KMS-11 (cell line): ENCODE measurements at regions not wholly inside any gene's neighbourhood (a gene's known extent, or its start where the extent isn't known, plus 50 kb on each side); places are given as distances from the start of the nearest gene placed in this dataset.
"Not testable (repeated sequence)": the region's sequence is repeated elsewhere in the genome, so short reads cannot be mapped to it uniquely, and the experiment has no call there.

ENCODE experiments used
- H2AFZ ChIP-seq: fragments of 200-600 bp; sonication (generic); 2 replicates; pipeline ENCODE4 v1.6.1; 2016; ENCODE audit warnings: antibody characterized with exemption, mixed run types, low read depth
- H3K27ac ChIP-seq: fragments of 200-600 bp; sonication (generic); 2 replicates; pipeline ENCODE4 v1.6.1; 2016; ENCODE audit warnings: mild to moderate bottlenecking, mixed run types
- H3K27me3 ChIP-seq: fragments of 200-600 bp; sonication (generic); 2 replicates; pipeline ENCODE4 v1.6.1; 2017; ENCODE audit warnings: mild to moderate bottlenecking, low read depth, mixed run types, moderate library complexity; ENCODE audit not compliant: insufficient read depth
- H3K36me3 ChIP-seq: fragments of 200-600 bp; sonication (generic); 2 replicates; pipeline ENCODE4 v1.6.1; 2017; ENCODE audit warnings: mild to moderate bottlenecking, mixed run types; ENCODE audit not compliant: insufficient read depth
- H3K4me1 ChIP-seq: fragments of 200-600 bp; sonication (generic); 2 replicates; pipeline ENCODE4 v1.6.1; 2016; ENCODE audit warnings: mild to moderate bottlenecking, low read depth, mixed run types; ENCODE audit not compliant: poor library complexity, severe bottlenecking
- H3K4me2 ChIP-seq: fragments of 200-600 bp; sonication (generic); 2 replicates; pipeline ENCODE4 v1.7.0; 2016; ENCODE audit warnings: mild to moderate bottlenecking, mixed run types
- H3K4me3 ChIP-seq: fragments of 200-600 bp; sonication (generic); IDR thresholded peaks from 2 replicates; pipeline ENCODE4 v1.6.1; 2017; ENCODE audit warnings: low read depth, low read length, mixed read lengths; ENCODE audit not compliant: insufficient read depth
- H3K79me2 ChIP-seq: fragments of 200-600 bp; sonication (generic); 2 replicates; pipeline ENCODE4 v1.6.1; 2016; ENCODE audit warnings: low read depth, mixed run types; ENCODE audit not compliant: insufficient read depth
- H3K9ac ChIP-seq: fragments of 200-600 bp; sonication (generic); 2 replicates; pipeline ENCODE4 v1.6.1; 2016; ENCODE audit warnings: mild to moderate bottlenecking, mixed run types
- H4K20me1 ChIP-seq: fragments of 200-600 bp; sonication (generic); 2 replicates; pipeline ENCODE4 v1.6.1; 2016; ENCODE audit warnings: mild to moderate bottlenecking, mixed run types; ENCODE audit not compliant: insufficient read depth
- TF ChIP-seq, protein P1 (sequence below): fragments of 200-600 bp; sonication (generic); conservative IDR thresholded peaks from 2 replicates; pipeline ENCODE4 v1.6.1; 2017; ENCODE audit warnings: low read depth, mild to moderate bottlenecking, antibody characterized with exemption, low read length, moderate library complexity, mixed read lengths

GRCh38 chr6:15911753-15912504, 217.0 kb upstream of the MYLIP start:
- H3K4me1 ChIP-seq: no peaks in the 10 kb centered on the region

GRCh38 chr6:15909290-15910070, 219.4 kb upstream of the MYLIP start:
- no peaks in the 10 kb centered on the region for H3K27me3 ChIP-seq
- H2AFZ ChIP-seq: no peak overlapping the region
- H3K9ac ChIP-seq: no peak overlapping the region
- H3K4me3 ChIP-seq: no peak overlapping the region
- no peaks in the 10 kb centered on the region for H3K79me2 ChIP-seq
- no peak overlapping the region for H3K4me2 ChIP-seq
- TF ChIP-seq, protein P1, sequence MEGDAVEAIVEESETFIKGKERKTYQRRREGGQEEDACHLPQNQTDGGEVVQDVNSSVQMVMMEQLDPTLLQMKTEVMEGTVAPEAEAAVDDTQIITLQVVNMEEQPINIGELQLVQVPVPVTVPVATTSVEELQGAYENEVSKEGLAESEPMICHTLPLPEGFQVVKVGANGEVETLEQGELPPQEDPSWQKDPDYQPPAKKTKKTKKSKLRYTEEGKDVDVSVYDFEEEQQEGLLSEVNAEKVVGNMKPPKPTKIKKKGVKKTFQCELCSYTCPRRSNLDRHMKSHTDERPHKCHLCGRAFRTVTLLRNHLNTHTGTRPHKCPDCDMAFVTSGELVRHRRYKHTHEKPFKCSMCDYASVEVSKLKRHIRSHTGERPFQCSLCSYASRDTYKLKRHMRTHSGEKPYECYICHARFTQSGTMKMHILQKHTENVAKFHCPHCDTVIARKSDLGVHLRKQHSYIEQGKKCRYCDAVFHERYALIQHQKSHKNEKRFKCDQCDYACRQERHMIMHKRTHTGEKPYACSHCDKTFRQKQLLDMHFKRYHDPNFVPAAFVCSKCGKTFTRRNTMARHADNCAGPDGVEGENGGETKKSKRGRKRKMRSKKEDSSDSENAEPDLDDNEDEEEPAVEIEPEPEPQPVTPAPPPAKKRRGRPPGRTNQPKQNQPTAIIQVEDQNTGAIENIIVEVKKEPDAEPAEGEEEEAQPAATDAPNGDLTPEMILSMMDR: no peak
- H3K4me1 ChIP-seq: no peaks in the 10 kb centered on the region
- H3K27ac ChIP-seq: no peak overlapping the region
- H3K36me3 ChIP-seq: no peaks in the 10 kb centered on the region
- no peaks in the 10 kb centered on the region for H4K20me1 ChIP-seq

More at GRCh38 chr6:15911753-15912504, 217.0 kb upstream of the MYLIP start:
- H3K36me3 ChIP-seq: no peaks in the 10 kb centered on the region
- H3K4me3 ChIP-seq: no peak overlapping the region
- H3K79me2 ChIP-seq: no peaks in the 10 kb centered on the region
- H2AFZ ChIP-seq: no peak overlapping the region
- TF ChIP-seq, protein P1: no peak
- H3K9ac ChIP-seq: no peak overlapping the region
- no peaks in the 10 kb centered on the region for H4K20me1 ChIP-seq
- no peak overlapping the region for H3K4me2 ChIP-seq
- no peaks in the 10 kb centered on the region for H3K27me3 ChIP-seq
- no peak overlapping the region for H3K27ac ChIP-seq

DNA sequence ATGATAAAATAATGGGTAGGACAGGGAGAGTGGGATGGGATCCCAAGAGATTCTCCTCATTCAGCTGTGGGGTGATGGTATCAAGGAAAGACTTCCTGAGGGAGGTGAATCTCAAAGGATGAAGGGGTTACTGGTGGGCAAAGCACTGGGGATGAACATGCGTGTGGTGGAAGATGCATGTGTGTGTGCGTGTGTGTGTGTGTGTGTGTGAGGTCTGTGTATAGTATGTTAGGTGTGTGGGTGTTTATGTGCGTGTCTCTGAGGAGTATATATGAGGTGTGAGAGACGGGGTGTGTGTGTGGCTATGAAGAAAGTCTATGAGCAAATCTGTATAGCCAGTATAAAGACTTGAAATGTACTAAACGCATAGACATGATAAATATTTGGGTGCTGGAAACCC, 220.0 kb upstream of the MYLIP start:
- H3K79me2 ChIP-seq: no peaks in the 10 kb centered on the region
- TF ChIP-seq, protein P1: no peak
- H3K4me1 ChIP-seq: no peaks in the 10 kb centered on the region
- H3K4me3 ChIP-seq: no peak overlapping the region
- H3K9ac ChIP-seq: no peak overlapping the region
- H3K4me2 ChIP-seq: no peak overlapping the region
- no peaks in the 10 kb centered on the region for H4K20me1 ChIP-seq
- H2AFZ ChIP-seq: no peak overlapping the region
- no peak overlapping the region for H3K27ac ChIP-seq
- H3K36me3 ChIP-seq: no peaks in the 10 kb centered on the region
- H3K27me3 ChIP-seq: no peaks in the 10 kb centered on the region

DNA sequence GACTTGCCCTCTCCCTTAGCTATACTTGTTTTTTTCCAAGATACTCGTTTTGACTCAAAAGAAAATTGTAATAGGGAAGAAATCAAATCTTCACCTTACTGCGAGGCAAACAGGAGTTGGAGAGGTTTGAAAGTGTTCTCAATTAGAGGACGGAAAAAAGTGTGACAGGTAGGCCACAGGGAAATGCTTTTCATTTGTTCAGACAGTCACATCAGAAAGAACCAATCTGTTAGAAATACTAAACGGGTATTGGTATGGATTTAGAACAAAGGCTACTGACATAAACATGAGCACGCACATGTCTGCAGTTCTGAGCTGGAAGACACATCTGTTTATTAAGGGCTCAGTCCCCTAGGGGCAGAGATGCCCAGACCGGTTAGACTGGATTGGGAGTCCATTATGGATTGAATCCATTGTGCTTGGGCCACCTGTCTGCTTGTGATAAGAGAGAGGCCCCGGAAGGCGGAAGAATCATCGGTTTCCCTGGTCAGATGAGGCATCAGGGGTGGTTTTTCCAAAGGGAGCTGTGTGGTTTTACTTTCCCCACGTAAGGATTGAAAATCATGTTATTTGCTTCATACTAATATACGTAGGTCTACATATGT, 220.9 kb upstream of the MYLIP start:
- Histone ChIP-seq H3K36me3 (no peaks in the 10 kb centered on the region), H3K4me3 (no peak overlapping the region), H3K4me1 (no peaks in the 10 kb centered on the region), H3K79me2 (no peaks in the 10 kb centered on the region), H4K20me1 (no peaks in the 10 kb centered on the region), H3K9ac (no peak overlapping the region), H3K4me2 (no peak overlapping the region), H2AFZ (peak overlapping the region; percentile 47; the same call in 1 of the 2 replicates), H3K27ac (no peak overlapping the region), H3K27me3 (no peaks in the 10 kb centered on the region)
- TF ChIP-seq, protein P1: no peak

GRCh38 chr6:15907220-15907913, 221.5 kb upstream of the MYLIP start:
- not testable (repeated sequence) for H3K79me2 ChIP-seq, H4K20me1 ChIP-seq, H3K27me3 ChIP-seq, H3K4me2 ChIP-seq, H3K27ac ChIP-seq, H3K4me3 ChIP-seq, H3K36me3 ChIP-seq, H3K4me1 ChIP-seq, H3K9ac ChIP-seq
- H2AFZ ChIP-seq: peak overlapping the region; percentile 47; the same call in 1 of the 2 replicates
